SJCRH30 (cell line): ENCODE measurements at regions not wholly inside any gene's neighbourhood (a gene's known extent, or its start where the extent isn't known, plus 50 kb on each side); places are given as distances from the start of the nearest gene placed in this dataset.

ENCODE experiments used
- DNase-seq, 2 experiments: peaks; one replicate each; pipeline ENCODE4 v3.0.0-alpha.2; 2015 to 2020
- H3K27ac ChIP-seq: fragments of 250-450 bp; sonication (Bioruptor Pico); 2 replicates; pipeline ENCODE4 v1.5.1; 2020; ENCODE audit warnings: mild to moderate bottlenecking, moderate library complexity
- H3K27me3 ChIP-seq: fragments of 250-450 bp; sonication (Bioruptor Pico); 2 replicates; pipeline ENCODE4 v1.5.1; 2020; ENCODE audit warnings: mild to moderate bottlenecking, moderate library complexity
- H3K36me3 ChIP-seq: fragments of 250-450 bp; sonication (Bioruptor Pico); 2 replicates; pipeline ENCODE4 v1.5.1; 2020; ENCODE audit warnings: mild to moderate bottlenecking, moderate library complexity
- H3K4me1 ChIP-seq: fragments of 250-450 bp; sonication (Bioruptor Pico); 2 replicates; pipeline ENCODE4 v1.5.1; 2020; ENCODE audit warnings: mild to moderate bottlenecking, moderate library complexity
- H3K4me3 ChIP-seq: fragments of 250-450 bp; sonication (Bioruptor Pico); 2 replicates; pipeline ENCODE4 v1.5.1; 2020; ENCODE audit warnings: mild to moderate bottlenecking, moderate library complexity
- H3K9me3 ChIP-seq: fragments of 250-450 bp; sonication (Bioruptor Pico); replicated peaks from 2 replicates; pipeline ENCODE4 v1.5.1; 2020; ENCODE audit warnings: mild to moderate bottlenecking, moderate library complexity

DNA sequence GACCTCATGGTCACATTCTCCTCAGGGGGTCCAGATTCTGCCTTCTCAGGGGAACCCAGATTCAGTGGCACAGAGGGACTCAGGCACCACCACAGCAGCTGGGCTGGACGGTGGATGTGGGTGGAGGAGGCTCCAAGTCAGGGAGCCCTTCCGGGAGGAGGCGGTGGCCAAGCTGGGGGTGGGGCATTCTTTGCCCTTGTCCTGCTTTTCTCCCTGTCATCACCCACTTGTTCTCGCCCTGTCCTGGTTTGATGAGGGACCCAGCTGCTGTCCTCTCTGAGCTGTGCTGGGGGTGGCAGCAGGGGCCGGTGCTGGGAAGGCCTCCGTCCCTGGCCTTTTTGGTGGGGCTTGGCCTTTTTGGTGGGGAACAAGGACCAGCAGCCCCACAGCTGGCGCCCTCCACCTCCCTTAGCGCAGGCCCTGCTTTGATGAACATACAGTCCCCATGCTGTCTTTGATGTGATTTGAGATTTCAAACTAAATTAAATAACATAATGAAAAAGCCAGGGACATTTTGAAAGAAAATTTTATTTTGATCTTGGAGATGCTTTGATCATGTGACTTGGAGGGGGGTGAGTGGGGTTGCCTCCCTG lies 1168.2 kb downstream of the BRD1 start:
- Histone ChIP-seq H3K27me3 (no peaks in the 10 kb centered on the region), H3K27ac (no peak overlapping the region), H3K36me3 (no peaks in the 10 kb centered on the region), H3K4me3 (no peak overlapping the region), H3K4me1 (no peaks in the 10 kb centered on the region), H3K9me3 (no peaks in the 10 kb centered on the region)
- DNase-seq = peak; percentile 30 to 50

GRCh38 chr22:48658871-48659270 lies 1168.8 kb downstream of the BRD1 start:
- Histone ChIP-seq H3K27me3 (no peaks in the 10 kb centered on the region), H3K4me1 (no peaks in the 10 kb centered on the region), H3K4me3 (no peak overlapping the region), H3K9me3 (no peaks in the 10 kb centered on the region), H3K27ac (no peak overlapping the region), H3K36me3 (no peaks in the 10 kb centered on the region)
- DNase-seq = no peak

DNA sequence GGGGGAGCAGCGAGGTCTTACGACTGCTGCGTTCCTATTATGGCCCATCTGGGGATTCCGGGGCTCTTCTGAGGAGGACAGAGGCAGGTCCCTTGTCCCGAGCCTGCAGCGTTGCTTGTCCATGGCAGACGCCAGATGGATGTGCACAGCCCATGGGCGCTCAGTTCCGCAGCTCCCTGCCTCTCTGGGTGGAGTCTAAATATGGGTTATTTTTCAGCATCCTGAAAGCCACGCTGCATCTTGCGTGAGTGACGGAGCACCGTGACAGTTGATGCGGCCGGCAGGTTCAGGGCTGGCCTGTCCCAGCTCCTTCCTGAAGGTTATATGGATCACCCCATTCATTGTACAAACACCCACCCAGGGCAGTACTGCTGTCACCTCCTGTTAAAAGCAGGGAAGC lies 1169.4 kb downstream of the BRD1 start:
- Histone ChIP-seq H3K4me3 (no peak overlapping the region), H3K27ac (no peak overlapping the region), H3K27me3 (no peaks in the 10 kb centered on the region), H3K9me3 (no peaks in the 10 kb centered on the region), H3K36me3 (no peaks in the 10 kb centered on the region), H3K4me1 (no peaks in the 10 kb centered on the region)
- DNase-seq = no peak

DNA sequence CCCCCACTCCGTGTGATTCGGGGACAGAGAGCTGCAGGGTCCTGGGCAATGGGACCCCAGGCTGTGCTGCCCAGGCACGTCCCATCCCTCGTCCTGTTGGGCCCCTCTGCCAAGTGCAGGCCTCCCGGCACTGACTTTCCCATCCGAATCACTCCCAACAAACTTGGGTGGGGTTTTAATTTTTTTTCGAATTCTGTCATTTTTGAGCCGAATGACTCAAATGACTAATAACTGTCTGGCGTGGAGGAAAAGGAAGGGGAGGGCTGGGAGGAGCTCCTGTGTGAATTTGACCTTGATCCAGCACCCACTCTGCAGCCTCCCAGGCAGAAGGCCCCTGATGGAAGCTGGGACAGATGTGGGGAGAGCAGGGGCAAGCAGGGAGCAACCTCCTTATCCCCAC lies 1173.2 kb downstream of the BRD1 start:
- Histone ChIP-seq H3K27ac (no peak overlapping the region), H3K27me3 (no peaks in the 10 kb centered on the region), H3K4me3 (no peak overlapping the region), H3K4me1 (no peaks in the 10 kb centered on the region), H3K9me3 (no peaks in the 10 kb centered on the region), H3K36me3 (no peaks in the 10 kb centered on the region)
- no peak for DNase-seq

GRCh38 chr22:48653929-48654328 lies 1173.7 kb downstream of the BRD1 start:
- H3K4me1 ChIP-seq = no peaks in the 10 kb centered on the region
- DNase-seq = no peak
- no peaks in the 10 kb centered on the region for H3K9me3 ChIP-seq
- H3K4me3 ChIP-seq = no peak overlapping the region
- H3K27ac ChIP-seq = no peak overlapping the region
- no peaks in the 10 kb centered on the region for H3K27me3 ChIP-seq
- H3K36me3 ChIP-seq = no peaks in the 10 kb centered on the region

GRCh38 chr22:48653306-48653705 lies 1174.4 kb downstream of the BRD1 start:
- Histone ChIP-seq H3K27me3 (no peaks in the 10 kb centered on the region), H3K4me3 (no peak overlapping the region), H3K27ac (no peak overlapping the region), H3K4me1 (no peaks in the 10 kb centered on the region), H3K36me3 (no peaks in the 10 kb centered on the region), H3K9me3 (no peaks in the 10 kb centered on the region)
- no peak for DNase-seq

DNA sequence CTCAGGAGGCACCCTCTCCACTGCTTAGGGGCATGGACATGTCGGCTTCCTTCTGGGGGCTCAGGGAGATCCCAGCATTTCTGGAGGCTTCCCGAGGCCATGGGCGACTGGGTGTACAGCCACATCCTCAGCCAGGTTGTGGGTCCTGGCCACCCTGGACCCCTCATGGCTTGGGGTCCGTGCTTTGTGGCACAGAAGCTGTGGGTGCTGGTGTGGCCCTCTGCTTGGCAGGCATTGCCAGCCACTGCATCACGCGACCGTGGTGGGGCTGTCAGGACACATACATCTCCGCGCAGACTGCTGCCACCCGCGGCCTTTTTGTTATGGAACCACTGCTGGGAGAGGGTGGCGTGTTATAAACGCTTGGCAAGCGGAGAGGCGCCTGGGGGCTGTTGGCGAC lies 1174.9 kb downstream of the BRD1 start:
- Histone ChIP-seq H3K9me3 (no peaks in the 10 kb centered on the region), H3K27ac (no peak overlapping the region)
- DNase-seq = no peak

GRCh38 chr22:48651981-48652538 lies 1175.6 kb downstream of the BRD1 start:
- H3K4me1 ChIP-seq = no peaks in the 10 kb centered on the region
- DNase-seq = no peak
- H3K27me3 ChIP-seq = no peaks in the 10 kb centered on the region
- no peak overlapping the region for H3K27ac ChIP-seq
- H3K9me3 ChIP-seq = no peaks in the 10 kb centered on the region
- no peak overlapping the region for H3K4me3 ChIP-seq
- H3K36me3 ChIP-seq = no peaks in the 10 kb centered on the region

More for the DNA sequence above, 1174.9 kb downstream of the BRD1 start:
- Histone ChIP-seq H3K4me1 (no peaks in the 10 kb centered on the region), H3K4me3 (no peak overlapping the region), H3K27me3 (no peaks in the 10 kb centered on the region), H3K36me3 (no peaks in the 10 kb centered on the region)

GRCh38 chr22:48651036-48651890 lies 1176.4 kb downstream of the BRD1 start:
- Histone ChIP-seq H3K27me3 (no peaks in the 10 kb centered on the region), H3K4me3 (no peak overlapping the region), H3K4me1 (no peaks in the 10 kb centered on the region), H3K27ac (no peak overlapping the region), H3K36me3 (no peaks in the 10 kb centered on the region), H3K9me3 (no peaks in the 10 kb centered on the region)
- no peak for DNase-seq

DNA sequence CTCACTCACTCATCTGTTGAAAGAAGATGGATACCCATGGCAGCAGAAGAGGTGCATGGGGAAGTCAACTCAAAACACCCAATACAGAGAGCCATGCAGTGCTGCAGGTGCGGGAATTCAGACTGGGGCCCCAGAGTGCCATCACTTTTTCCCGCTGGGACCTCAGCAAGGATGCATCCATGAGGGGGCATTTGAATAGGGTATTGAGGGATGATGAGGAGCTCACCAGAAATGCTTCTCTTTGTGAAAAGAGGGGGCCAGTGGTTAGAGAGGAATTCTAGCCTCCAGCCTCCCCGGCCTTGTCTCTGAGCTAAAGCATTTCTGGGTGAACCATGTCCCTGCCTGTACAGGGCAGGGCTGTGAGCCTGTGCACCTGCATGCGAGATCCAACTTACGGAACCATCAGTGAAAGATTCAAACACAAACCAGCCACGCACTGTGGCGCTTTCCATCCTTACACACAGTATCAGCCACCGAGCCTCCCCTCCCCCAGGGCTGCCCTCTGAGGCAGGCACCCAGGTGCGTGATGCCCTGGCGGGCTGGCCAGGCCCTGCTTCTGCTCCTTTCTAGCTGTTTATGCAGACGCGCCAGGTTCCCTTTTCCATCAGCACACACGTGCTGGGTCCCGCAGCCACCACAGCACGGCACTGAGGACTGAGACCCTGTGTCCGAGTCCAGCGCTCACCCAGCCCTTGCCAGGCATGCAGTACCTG lies 1177.2 kb downstream of the BRD1 start:
- Histone ChIP-seq H3K36me3 (no peaks in the 10 kb centered on the region), H3K9me3 (no peaks in the 10 kb centered on the region), H3K4me3 (no peak overlapping the region), H3K27me3 (no peaks in the 10 kb centered on the region), H3K27ac (no peak overlapping the region), H3K4me1 (no peaks in the 10 kb centered on the region)
- no peak for DNase-seq

GRCh38 chr22:48649466-48649865 lies 1178.2 kb downstream of the BRD1 start:
- Histone ChIP-seq H3K4me1 (no peaks in the 10 kb centered on the region), H3K4me3 (no peak overlapping the region), H3K36me3 (no peaks in the 10 kb centered on the region), H3K27ac (no peak overlapping the region), H3K9me3 (no peaks in the 10 kb centered on the region), H3K27me3 (no peaks in the 10 kb centered on the region)
- no peak for DNase-seq

GRCh38 chr22:48649031-48649430 lies 1178.6 kb downstream of the BRD1 start:
- DNase-seq = no peak
- H3K9me3 ChIP-seq = no peaks in the 10 kb centered on the region
- H3K4me3 ChIP-seq = no peak overlapping the region
- no peaks in the 10 kb centered on the region for H3K4me1 ChIP-seq
- no peaks in the 10 kb centered on the region for H3K27me3 ChIP-seq
- H3K27ac ChIP-seq = no peak overlapping the region
- no peaks in the 10 kb centered on the region for H3K36me3 ChIP-seq

GRCh38 chr22:48647606-48648515 lies 1179.8 kb downstream of the BRD1 start:
- Histone ChIP-seq H3K27me3 (no peaks in the 10 kb centered on the region), H3K36me3 (no peaks in the 10 kb centered on the region), H3K9me3 (no peaks in the 10 kb centered on the region), H3K4me3 (no peak overlapping the region), H3K27ac (no peak overlapping the region), H3K4me1 (no peaks in the 10 kb centered on the region)
- DNase-seq = no peak

DNA sequence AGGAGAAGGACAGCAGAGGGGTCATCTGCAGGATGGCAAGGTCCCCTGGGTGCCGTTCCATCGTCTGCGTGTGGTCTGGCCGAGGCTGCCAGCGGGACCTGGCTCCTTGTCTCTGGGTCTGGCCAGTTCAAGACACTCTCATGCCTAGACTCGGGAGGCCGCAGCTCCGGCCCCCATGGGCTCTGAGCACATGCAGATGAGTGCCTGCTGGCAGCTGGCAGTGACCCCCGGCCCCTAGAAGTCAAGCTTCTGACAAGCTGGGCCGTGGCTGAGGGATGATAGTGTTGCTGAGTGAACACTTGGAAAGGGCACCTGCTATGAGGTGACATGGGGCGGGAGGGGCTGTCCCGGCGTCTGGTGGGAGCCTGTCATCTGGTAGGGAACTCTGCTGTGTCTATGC lies 1180.6 kb downstream of the BRD1 start:
- no peaks in the 10 kb centered on the region for H3K36me3 ChIP-seq
- no peaks in the 10 kb centered on the region for H3K27me3 ChIP-seq
- H3K4me1 ChIP-seq = no peaks in the 10 kb centered on the region
- no peak overlapping the region for H3K27ac ChIP-seq
- H3K4me3 ChIP-seq = no peak overlapping the region
- no peak for DNase-seq
- H3K9me3 ChIP-seq = no peaks in the 10 kb centered on the region
